DOHH2 (cell line): ENCODE measurements at regions not wholly inside any gene's neighbourhood (a gene's known extent, or its start where the extent isn't known, plus 50 kb on each side); places are given as distances from the start of the nearest gene placed in this dataset.

Source experiments
- H3F3A ChIP-seq: fragments of 200-600 bp; sonication (generic), shearing (Covaris generic); 2 replicates; pipeline ENCODE4 v1.6.0; 2016; ENCODE audit warnings: antibody characterized with exemption, mild to moderate bottlenecking; ENCODE audit not compliant: control insufficient read depth, insufficient read depth
- H3K27ac ChIP-seq: fragments of 200-600 bp; sonication (generic); 2 replicates; pipeline ENCODE4 v1.5.1; 2014; ENCODE audit warnings: low read depth, mild to moderate bottlenecking, low read length, moderate library complexity
- H3K27me3 ChIP-seq: fragments of 200-600 bp; sonication (generic); 2 replicates; pipeline ENCODE4 v1.6.1; 2014; ENCODE audit warnings: mild to moderate bottlenecking, low read length, mixed read lengths; ENCODE audit not compliant: control insufficient read depth
- H3K36me3 ChIP-seq: fragments of 200-600 bp; sonication (generic); 2 replicates; pipeline ENCODE4 v1.6.1; 2014; ENCODE audit warnings: mild to moderate bottlenecking, low read length, moderate library complexity, mixed read lengths; ENCODE audit not compliant: control insufficient read depth
- H3K4me1 ChIP-seq: fragments of 200-600 bp; sonication (generic); 2 replicates; pipeline ENCODE4 v1.6.1; 2014; ENCODE audit warnings: mild to moderate bottlenecking, low read length, mixed read lengths; ENCODE audit not compliant: control insufficient read depth
- H3K4me2 ChIP-seq: fragments of 200-600 bp; sonication (generic); 2 replicates; pipeline ENCODE4 v1.6.0; 2014; ENCODE audit warnings: mild to moderate bottlenecking, low read length, moderate library complexity
- H3K4me3 ChIP-seq: fragments of 200-600 bp; sonication (generic); 2 replicates; pipeline ENCODE4 v1.5.1; 2014; ENCODE audit warnings: mild to moderate bottlenecking, low read length, mixed read lengths
- H3K79me2 ChIP-seq: fragments of 200-600 bp; sonication (generic); 2 replicates; pipeline ENCODE4 v1.6.1; 2014; ENCODE audit warnings: mild to moderate bottlenecking, low read length, mixed read lengths; ENCODE audit not compliant: control insufficient read depth
- H3K9me2 ChIP-seq: fragments of 200-600 bp; sonication (generic); replicated peaks from 2 replicates; pipeline ENCODE4 v1.6.1; 2014; ENCODE audit warnings: mild to moderate bottlenecking, low read length, mixed read lengths; ENCODE audit not compliant: control insufficient read depth
- H3K9me3 ChIP-seq: fragments of 200-600 bp; sonication (generic); 2 replicates; pipeline ENCODE4 v1.6.1; 2014; ENCODE audit warnings: antibody characterized with exemption, low read length, mixed read lengths; ENCODE audit not compliant: control insufficient read depth, insufficient read depth
- H4K20me1 ChIP-seq: fragments of 200-600 bp; sonication (generic); 2 replicates; pipeline ENCODE4 v1.6.0; 2014; ENCODE audit warnings: low read depth, mild to moderate bottlenecking, antibody characterized with exemption, low read length, moderate library complexity; ENCODE audit not compliant: control insufficient read depth, insufficient read depth
- CTCF ChIP-seq: fragments of 200-600 bp; sonication (generic); IDR thresholded peaks from one replicate; pipeline ENCODE4 v1.5.1; 2014; ENCODE audit warnings: antibody characterized with exemption, mild to moderate bottlenecking, low read depth, low read length; ENCODE audit not compliant: poor library complexity, severe bottlenecking
- EZH2phosphoT487 ChIP-seq: fragments of 200-600 bp; sonication (generic); IDR thresholded peaks from 2 replicates; pipeline ENCODE4 v1.6.1; 2017; ENCODE audit warnings: borderline replicate concordance, mild to moderate bottlenecking, antibody characterized with exemption, low read length, moderate library complexity, mixed read lengths

- Histone ChIP-seq H4K20me1 (no peaks in the 10 kb centered on the region), H3K27ac (no peak overlapping the region), H3K4me1 (no peaks in the 10 kb centered on the region), H3K4me3 (no peak overlapping the region), H3K9me3 (no peaks in the 10 kb centered on the region), H3F3A (no peaks in the 10 kb centered on the region), H3K4me2 (no peak overlapping the region), H3K9me2 (no peaks in the 10 kb centered on the region), H3K27me3 (no peaks in the 10 kb centered on the region), H3K36me3 (no peaks in the 10 kb centered on the region), H3K79me2 (no peaks in the 10 kb centered on the region)
- TF ChIP-seq CTCF (no peak), EZH2phosphoT487 (no peak)
Observed at GRCh38 chr12:113735131-113735530, 231.0 kb downstream of the RBM19 start.

- H3K27ac ChIP-seq: no peak overlapping the region
- no peaks in the 10 kb centered on the region for H3K36me3 ChIP-seq
- no peaks in the 10 kb centered on the region for H3K9me2 ChIP-seq
- H3K4me3 ChIP-seq: no peak overlapping the region
- H3K4me2 ChIP-seq: no peak overlapping the region
- H3F3A ChIP-seq: no peaks in the 10 kb centered on the region
- H3K79me2 ChIP-seq: no peaks in the 10 kb centered on the region
- H4K20me1 ChIP-seq: no peaks in the 10 kb centered on the region
- no peaks in the 10 kb centered on the region for H3K9me3 ChIP-seq
- H3K27me3 ChIP-seq: no peaks in the 10 kb centered on the region
- H3K4me1 ChIP-seq: no peaks in the 10 kb centered on the region
- TF ChIP-seq CTCF (no peak), EZH2phosphoT487 (no peak)
Observed at GRCh38 chr12:113734503-113734902, 231.6 kb downstream of the RBM19 start.

GRCh38 chr12:113732916-113733315 lies 233.2 kb downstream of the RBM19 start:
- Histone ChIP-seq H3K36me3 (no peaks in the 10 kb centered on the region), H3K4me2 (no peak overlapping the region), H4K20me1 (no peaks in the 10 kb centered on the region), H3K79me2 (no peaks in the 10 kb centered on the region), H3K27ac (no peak overlapping the region), H3K4me3 (no peak overlapping the region), H3K27me3 (no peaks in the 10 kb centered on the region), H3K9me2 (no peaks in the 10 kb centered on the region), H3F3A (no peaks in the 10 kb centered on the region), H3K9me3 (no peaks in the 10 kb centered on the region), H3K4me1 (no peaks in the 10 kb centered on the region)
- TF ChIP-seq CTCF (no peak), EZH2phosphoT487 (no peak)

DNA sequence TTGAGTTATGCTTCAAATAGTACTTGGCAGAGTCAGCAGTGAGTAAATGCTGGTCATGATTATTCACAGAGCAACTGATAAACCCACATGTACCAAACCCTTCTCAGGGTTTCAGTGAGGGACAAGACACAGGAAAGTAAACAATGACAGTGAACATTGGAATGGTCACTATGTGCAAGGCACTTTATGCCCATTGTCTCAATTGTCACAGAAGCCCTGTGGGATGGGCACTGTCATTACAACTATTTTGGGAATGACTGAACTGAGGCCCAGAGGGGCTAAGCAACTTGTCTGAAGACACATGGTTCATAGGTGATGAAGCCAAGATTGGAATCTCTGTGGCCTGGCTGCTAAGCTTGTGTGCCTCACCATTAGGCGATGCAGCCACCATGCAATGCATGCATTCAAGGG lies 238.5 kb downstream of the RBM19 start:
- Histone ChIP-seq H3F3A (no peaks in the 10 kb centered on the region), H3K4me2 (no peak overlapping the region), H4K20me1 (no peaks in the 10 kb centered on the region), H3K9me2 (no peaks in the 10 kb centered on the region), H3K4me1 (no peaks in the 10 kb centered on the region), H3K36me3 (no peaks in the 10 kb centered on the region), H3K9me3 (no peaks in the 10 kb centered on the region), H3K27ac (no peak overlapping the region), H3K79me2 (no peaks in the 10 kb centered on the region), H3K4me3 (no peak overlapping the region), H3K27me3 (no peaks in the 10 kb centered on the region)
- TF ChIP-seq EZH2phosphoT487: no peak
- no peak for TF ChIP-seq CTCF
